ENCODE measurements at regions not wholly inside any gene's neighbourhood (a gene's known extent, or its start where the extent isn't known, plus 50 kb on each side); places are given as distances from the start of the nearest gene placed in this dataset.

DNA sequence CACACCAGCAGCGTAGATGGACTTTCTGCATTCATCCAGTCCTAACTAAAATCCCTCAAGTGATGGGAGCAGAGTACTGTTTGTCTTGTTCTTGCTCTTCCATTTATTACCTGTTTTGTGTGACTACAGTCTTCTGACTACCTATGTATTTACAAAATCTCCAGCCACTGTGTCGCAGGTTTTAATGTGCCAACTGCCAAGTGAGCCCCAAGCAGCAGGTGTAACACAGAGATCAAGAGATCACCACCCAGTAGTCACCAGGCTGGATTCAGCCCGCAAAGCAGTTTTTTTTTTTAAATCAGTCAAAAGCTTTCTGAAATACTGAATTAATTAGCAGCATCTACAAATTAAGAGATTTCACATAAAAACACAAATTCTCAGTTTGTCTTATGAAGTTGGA lies 724.1 kb upstream of the USP15 start:
- H3K4me2 ChIP-seq (ENCODE audit: low read depth, low read length, poor library complexity, severe bottlenecking) = no peak overlapping the region
- no peak overlapping the region for H2AFZ ChIP-seq (ENCODE audit: low read length)
- H3K79me2 ChIP-seq (ENCODE audit: insufficient read depth, low read length) = no peaks in the 10 kb centered on the region
- H3F3A ChIP-seq (ENCODE audit: low read depth) = no peaks in the 10 kb centered on the region
- no peak for TF ChIP-seq EZH2phosphoT487 (IDR thresholded peaks at IDR 0.05; ENCODE audit: borderline replicate concordance)
- TF ChIP-seq, protein P1, sequence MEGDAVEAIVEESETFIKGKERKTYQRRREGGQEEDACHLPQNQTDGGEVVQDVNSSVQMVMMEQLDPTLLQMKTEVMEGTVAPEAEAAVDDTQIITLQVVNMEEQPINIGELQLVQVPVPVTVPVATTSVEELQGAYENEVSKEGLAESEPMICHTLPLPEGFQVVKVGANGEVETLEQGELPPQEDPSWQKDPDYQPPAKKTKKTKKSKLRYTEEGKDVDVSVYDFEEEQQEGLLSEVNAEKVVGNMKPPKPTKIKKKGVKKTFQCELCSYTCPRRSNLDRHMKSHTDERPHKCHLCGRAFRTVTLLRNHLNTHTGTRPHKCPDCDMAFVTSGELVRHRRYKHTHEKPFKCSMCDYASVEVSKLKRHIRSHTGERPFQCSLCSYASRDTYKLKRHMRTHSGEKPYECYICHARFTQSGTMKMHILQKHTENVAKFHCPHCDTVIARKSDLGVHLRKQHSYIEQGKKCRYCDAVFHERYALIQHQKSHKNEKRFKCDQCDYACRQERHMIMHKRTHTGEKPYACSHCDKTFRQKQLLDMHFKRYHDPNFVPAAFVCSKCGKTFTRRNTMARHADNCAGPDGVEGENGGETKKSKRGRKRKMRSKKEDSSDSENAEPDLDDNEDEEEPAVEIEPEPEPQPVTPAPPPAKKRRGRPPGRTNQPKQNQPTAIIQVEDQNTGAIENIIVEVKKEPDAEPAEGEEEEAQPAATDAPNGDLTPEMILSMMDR (conservative IDR thresholded peaks at IDR 0.05; ENCODE audit: low read length) = no peak
- H3K9ac ChIP-seq (ENCODE audit: low read depth, low read length, poor library complexity, severe bottlenecking) = no peak overlapping the region
- no peaks in the 10 kb centered on the region for H3K27me3 ChIP-seq (ENCODE audit: insufficient read depth, low read length, poor library complexity, severe bottlenecking)
- no peaks in the 10 kb centered on the region for H3K36me3 ChIP-seq (ENCODE audit: insufficient read depth, low read length)
- H3K4me1 ChIP-seq (ENCODE audit: insufficient read depth, low read length, poor library complexity, severe bottlenecking) = no peaks in the 10 kb centered on the region
- no peaks in the 10 kb centered on the region for H4K20me1 ChIP-seq (ENCODE audit: insufficient read depth, low read length, poor library complexity, severe bottlenecking)
- no peak overlapping the region for H3K4me3 ChIP-seq (ENCODE audit: low read length, poor library complexity, severe bottlenecking)
- H3K9me3 ChIP-seq (ENCODE audit: insufficient read depth, low read depth, low read length) = no peaks in the 10 kb centered on the region
- no peaks in the 10 kb centered on the region for H3K9me2 ChIP-seq (replicated peaks; ENCODE audit: low read depth, low read length)

DNA sequence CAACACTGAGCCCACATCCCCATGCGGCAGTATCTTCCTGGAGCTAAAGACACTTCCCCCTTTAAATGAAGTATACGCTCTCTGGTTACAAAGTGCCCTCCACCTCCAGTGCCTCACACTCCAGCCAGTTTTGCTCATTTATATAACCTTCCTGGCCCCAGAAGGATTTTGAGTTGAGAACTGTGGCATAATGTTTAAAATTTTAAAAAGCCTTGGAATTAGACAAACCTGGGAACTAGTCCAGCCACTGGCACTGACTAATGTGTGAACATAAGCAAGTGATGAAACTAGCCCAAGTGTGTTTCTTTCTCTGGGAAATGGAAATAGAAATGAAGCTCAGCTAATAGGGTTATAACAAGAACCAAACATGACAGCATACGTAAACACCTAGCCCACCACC lies 723.7 kb upstream of the USP15 start:
- H2AFZ ChIP-seq (ENCODE audit: low read length) = no peak overlapping the region
- no peak overlapping the region for H3K4me2 ChIP-seq (ENCODE audit: low read depth, low read length, poor library complexity, severe bottlenecking)
- TF ChIP-seq EZH2phosphoT487 (IDR thresholded peaks at IDR 0.05; ENCODE audit: borderline replicate concordance) = no peak
- TF ChIP-seq, protein P1 (conservative IDR thresholded peaks at IDR 0.05; ENCODE audit: low read length) = no peak

DNA sequence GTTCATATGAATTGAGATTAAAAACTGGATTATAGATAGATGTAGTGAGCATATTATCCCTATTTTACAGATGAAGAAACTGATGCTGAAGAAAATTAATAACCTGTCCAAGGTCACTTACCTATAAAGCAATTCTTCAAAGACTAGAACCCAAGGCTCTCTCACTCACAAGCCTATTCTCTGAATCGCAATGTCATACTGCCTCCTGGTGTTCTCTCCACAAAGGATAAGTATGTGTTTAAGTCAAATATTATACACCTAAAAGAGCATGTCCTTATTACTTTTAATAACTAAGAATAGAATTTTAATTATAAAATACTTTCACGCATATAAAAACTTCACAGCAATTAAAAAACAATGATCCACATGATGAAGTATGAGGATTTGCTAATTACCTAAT lies 721.3 kb upstream of the USP15 start:
- H2AFZ ChIP-seq (ENCODE audit: low read length) = no peak overlapping the region
- H3K9me2 ChIP-seq (replicated peaks; ENCODE audit: low read depth, low read length) = no peaks in the 10 kb centered on the region
- no peak for TF ChIP-seq EZH2phosphoT487 (IDR thresholded peaks at IDR 0.05; ENCODE audit: borderline replicate concordance)
- TF ChIP-seq, protein P1 (conservative IDR thresholded peaks at IDR 0.05; ENCODE audit: low read length) = peak; percentile 56
- no peaks in the 10 kb centered on the region for H4K20me1 ChIP-seq (ENCODE audit: insufficient read depth, low read length, poor library complexity, severe bottlenecking)
- no peak overlapping the region for H3K4me2 ChIP-seq (ENCODE audit: low read depth, low read length, poor library complexity, severe bottlenecking)
- H3K9ac ChIP-seq (ENCODE audit: low read depth, low read length, poor library complexity, severe bottlenecking) = no peak overlapping the region
- H3K4me1 ChIP-seq (ENCODE audit: insufficient read depth, low read length, poor library complexity, severe bottlenecking) = no peaks in the 10 kb centered on the region
- no peaks in the 10 kb centered on the region for H3K9me3 ChIP-seq (ENCODE audit: insufficient read depth, low read depth, low read length)
- H3F3A ChIP-seq (ENCODE audit: low read depth) = no peaks in the 10 kb centered on the region
- no peak overlapping the region for H3K4me3 ChIP-seq (ENCODE audit: low read length, poor library complexity, severe bottlenecking)
- H3K27me3 ChIP-seq (ENCODE audit: insufficient read depth, low read length, poor library complexity, severe bottlenecking) = no peaks in the 10 kb centered on the region
- no peaks in the 10 kb centered on the region for H3K36me3 ChIP-seq (ENCODE audit: insufficient read depth, low read length)
- no peaks in the 10 kb centered on the region for H3K79me2 ChIP-seq (ENCODE audit: insufficient read depth, low read length)

More for the DNA sequence above, 723.7 kb upstream of the USP15 start:
- Histone ChIP-seq H3K27me3 (ENCODE audit: insufficient read depth, low read length, poor library complexity, severe bottlenecking) (no peaks in the 10 kb centered on the region), H3K4me3 (ENCODE audit: low read length, poor library complexity, severe bottlenecking) (no peak overlapping the region), H4K20me1 (ENCODE audit: insufficient read depth, low read length, poor library complexity, severe bottlenecking) (no peaks in the 10 kb centered on the region), H3K9me3 (ENCODE audit: insufficient read depth, low read depth, low read length) (no peaks in the 10 kb centered on the region), H3K9me2 (replicated peaks; ENCODE audit: low read depth, low read length) (no peaks in the 10 kb centered on the region), H3K9ac (ENCODE audit: low read depth, low read length, poor library complexity, severe bottlenecking) (no peak overlapping the region), H3K79me2 (ENCODE audit: insufficient read depth, low read length) (no peaks in the 10 kb centered on the region), H3K36me3 (ENCODE audit: insufficient read depth, low read length) (no peaks in the 10 kb centered on the region), H3K4me1 (ENCODE audit: insufficient read depth, low read length, poor library complexity, severe bottlenecking) (no peaks in the 10 kb centered on the region), H3F3A (ENCODE audit: low read depth) (no peaks in the 10 kb centered on the region)

Data from Loucy (cell line).